Esophagus mucosa (tissue), 1 donor: ENCODE measurements at regions not wholly inside any gene's neighbourhood (a gene's known extent, or its start where the extent isn't known, plus 50 kb on each side); places are given as distances from the start of the nearest gene placed in this dataset.

ENCODE experiments used
- ATAC-seq: fragments of 200-7000 bp; cut with Tn5 transposase; one replicate; pipeline ENCODE4 v1.9.1; 2020
- donor health status: DM: yes; HTN: yes; CAD: no.

DNA sequence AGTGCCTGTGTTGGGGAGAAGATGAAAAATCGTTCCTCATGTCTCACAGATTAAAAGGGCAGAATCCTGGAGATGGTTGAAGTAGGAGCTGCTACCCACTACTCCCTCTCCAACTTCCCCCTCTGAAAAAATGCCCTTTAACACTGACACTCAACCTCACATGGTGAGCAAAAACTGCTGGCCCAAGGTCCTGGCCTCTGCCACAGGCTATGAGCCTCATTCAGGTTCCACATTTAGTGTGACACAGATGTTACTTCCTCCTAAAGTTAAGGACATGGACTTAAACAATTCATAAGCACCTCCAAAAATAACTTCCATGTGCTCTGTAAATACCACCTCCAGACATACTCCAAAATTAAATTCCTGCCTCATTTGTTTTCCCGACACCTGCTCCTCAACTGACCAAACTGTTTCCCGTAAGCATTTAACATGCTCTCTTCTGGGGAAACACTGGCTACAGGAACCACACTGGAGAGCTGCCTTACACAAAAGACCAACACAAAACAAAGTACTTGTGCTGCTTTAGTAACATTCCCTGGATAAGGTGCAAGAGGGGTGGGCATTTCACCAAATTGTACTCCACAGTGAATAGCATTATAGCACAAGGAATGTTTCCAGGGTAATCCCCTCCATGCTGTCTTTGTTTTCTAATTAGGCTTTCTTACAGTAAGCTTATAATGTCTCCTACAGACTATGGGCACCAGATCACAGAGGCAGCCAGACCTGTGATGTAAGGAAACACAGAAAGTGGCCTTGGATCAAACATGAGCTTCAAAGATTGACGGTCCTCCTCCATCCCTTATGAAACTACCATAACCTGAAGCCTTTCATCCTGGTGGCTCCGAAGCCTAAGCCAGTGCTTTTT, 57.0 kb downstream of the PHLDA1 start:
- ATAC-seq, result no peak

DNA sequence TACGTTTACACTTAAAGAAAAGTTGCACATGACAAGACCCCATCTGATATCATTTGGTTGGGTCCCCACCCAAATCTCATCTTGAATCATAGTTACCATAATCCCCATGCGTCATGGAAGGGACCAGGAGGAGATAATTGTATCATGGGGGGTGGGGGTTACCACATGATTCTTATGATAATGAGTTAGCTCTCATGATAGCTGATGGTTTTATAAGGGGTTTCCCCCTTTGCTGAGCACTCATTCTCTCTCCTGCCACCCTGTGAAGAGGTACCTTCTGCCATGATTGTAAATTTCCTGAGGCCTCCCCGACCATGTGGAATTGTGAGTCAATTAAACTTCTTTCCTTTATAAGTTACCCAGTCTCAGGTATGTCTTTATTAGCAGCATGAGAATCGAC, 60.3 kb downstream of the PHLDA1 start:
- ATAC-seq, result no peak

DNA sequence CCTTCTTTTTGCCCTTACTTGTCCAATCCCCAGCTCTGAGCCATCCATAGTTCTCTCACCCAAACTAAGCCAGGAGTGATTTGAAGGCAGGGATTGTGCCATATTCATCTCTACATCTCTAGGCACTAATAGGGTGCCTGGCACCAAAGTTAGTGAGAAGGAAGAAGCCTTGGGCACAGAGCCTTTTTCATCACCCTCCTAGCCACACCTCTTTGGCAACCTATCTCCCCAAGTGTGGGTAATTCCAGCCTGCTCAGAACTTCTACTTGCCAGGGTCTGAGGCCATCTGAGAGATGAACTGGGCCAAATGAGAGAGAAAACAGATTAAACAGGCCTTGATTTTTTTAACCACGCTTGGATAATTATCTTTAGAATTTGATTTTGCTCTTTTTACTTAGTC, 61.3 kb downstream of the PHLDA1 start:
- ATAC-seq, result peak; percentile 41

DNA sequence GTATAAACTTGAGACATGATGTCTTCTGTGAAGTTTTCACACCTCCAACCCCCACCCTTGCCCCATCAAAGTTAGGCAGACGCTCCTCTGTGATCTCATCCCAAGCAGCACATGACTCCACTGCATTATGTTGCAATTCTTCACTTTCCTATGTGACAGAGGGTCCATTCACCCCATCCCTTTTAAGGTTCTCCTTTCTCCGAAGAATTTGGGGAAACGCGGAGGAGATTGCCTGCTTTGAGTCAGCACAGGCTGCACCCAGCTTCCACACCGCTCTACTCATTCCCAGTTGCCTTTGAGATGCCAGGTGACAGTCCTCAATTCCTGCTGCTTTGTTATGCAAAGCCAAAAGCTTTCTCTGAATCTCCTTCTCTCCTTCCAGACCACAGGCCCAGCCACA, 61.8 kb downstream of the PHLDA1 start:
- peak; percentile 62 for ATAC-seq

DNA sequence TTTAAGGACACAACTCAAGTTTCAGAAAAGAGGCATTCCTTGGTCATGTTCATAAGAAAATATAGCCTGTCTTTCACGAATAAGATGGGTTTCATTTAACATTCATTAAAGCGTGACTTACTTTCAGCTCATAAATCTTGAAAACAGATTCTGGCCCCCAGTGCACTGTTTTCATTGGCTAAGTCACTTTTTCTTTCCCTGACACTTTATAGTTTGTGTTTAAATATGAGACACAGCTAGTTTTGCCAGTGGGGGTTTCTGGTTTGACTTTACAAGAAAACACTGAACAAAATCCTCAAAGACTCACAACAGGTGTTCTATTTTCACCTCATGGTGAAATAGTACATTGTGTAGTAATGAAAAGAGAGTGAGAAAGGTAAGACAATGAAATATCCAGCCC, 65.9 kb downstream of the PHLDA1 start:
- no peak for ATAC-seq

DNA sequence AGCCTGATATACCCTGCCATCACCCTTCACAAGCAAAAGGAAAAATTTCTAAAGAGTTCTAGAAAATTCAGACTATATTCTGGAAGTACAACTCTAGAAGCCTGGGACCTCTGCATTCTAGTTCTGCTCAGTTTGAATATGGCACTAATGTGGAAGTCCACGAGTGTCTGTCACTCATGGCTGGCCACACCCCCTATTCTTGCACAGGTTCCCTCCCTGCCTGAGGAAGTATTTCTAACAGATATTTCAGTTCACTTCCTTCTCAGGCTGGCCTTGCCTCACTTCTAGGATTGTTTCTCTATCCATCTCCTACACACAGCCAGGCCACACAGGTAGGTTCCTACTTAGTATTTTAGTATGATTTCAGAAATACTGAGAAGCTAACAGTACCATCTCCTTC, 67.4 kb downstream of the PHLDA1 start:
- ATAC-seq, result peak; percentile 60

DNA sequence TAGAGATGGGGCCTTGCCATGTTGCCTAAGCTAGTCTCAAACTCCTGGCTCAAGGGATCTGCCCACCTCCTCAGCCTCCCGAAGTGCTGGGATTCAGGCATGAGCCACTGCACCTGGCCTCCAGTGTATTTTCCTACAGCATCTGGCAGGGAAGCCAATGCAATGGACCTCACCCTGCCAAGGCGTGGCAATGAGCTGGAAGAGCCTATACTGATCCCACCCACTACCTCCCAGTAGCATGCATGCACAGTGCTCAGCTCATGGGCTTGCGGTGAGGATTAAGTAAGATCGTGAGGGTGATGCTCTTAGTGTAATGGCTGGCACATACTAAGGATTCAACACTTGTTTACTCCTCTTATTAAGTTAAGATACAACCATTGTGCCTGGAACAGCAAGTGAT, 69.7 kb downstream of the PHLDA1 start:
- ATAC-seq, result peak; percentile 75

DNA sequence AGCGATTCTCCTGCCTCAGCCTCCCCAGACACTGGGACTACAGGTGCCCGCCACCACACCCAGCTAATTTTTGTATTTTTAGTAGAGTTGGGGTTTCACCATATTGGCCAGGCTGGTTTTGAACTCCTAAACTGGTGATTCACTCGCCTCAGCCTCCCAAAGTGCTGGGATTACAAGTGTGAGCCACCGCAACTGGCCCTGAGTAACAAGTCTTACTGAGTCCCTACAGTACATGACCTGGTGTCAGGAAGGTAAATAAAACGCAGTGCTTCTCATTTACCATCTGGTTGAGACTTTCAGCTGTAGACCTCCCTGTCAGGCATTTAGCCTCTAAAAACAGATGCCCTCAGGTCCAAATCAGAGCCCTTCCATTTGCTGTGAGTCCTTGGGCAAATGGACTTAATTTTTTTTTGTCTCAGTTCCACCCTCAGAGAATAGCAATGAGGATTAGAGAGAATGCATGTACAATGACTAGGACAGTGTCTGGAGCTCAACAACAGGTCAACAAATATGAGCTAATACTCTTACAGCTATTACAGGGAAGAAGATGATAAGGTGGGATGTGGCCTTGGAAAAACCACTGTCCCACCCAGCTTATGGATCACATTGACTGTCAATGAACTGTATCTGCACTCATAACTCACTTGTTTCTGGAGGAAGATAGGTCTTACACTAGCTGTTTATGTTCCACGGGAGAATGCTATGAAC, 70.5 kb downstream of the PHLDA1 start:
- ATAC-seq, result peak; percentile 80

DNA sequence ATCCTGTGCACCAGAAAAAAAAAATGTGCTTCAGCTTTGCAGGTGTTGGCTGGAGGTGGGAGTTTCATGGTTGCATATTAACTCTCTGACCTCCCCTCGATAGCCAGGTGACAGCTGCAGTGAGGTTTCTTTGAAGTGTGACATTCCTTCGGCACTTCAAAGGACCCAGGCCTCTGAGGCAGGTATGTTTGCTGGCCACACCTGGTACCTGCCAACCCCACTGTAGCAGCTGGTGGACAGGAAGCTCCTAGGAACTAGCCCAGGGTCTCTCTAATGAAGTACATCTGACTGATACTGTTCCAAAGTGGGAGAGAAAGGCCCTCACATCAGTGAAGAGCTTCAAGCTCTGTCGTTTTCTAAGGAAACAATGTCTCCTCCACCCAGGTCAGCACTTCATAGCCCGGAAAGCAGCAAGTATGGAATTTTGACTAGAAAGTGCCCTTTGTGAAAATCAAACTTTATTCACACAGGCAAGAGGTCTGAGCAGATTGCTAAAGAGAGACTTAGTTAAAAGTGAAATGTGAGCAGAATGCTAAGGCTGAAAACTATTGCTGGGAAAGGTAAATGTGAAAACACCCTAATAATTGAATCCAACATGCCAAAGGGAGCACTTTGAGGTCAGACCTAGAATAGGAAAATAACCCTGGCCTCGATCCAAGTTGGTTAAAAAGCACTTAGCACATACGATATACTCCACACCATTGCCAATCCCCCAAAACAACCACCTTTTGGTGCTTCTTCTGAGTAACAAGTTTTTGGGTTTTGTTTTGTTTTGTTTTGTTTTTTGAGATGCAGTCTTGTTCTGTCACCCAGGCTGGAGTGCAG, 71.3 kb downstream of the PHLDA1 start:
- ATAC-seq, result no peak

DNA sequence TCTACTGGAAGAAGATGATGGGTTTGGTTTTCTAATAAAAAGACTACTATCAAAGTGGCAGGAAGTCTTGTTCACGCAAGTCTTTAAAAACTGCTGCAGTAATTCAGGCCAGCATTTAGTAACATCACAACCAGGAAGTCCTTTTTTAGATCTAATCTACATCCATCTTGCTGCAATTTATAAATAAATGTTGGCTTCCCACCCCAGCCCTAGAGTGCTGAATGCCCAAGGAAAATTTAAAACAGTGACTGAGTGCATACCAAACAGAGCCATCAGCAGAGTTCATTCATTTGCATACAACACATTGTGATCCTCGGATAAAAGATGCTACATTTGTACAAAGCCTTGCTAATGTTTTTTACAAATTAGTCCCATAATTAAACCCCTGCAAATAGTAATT, 72.1 kb downstream of the PHLDA1 start:
- no peak for ATAC-seq

DNA sequence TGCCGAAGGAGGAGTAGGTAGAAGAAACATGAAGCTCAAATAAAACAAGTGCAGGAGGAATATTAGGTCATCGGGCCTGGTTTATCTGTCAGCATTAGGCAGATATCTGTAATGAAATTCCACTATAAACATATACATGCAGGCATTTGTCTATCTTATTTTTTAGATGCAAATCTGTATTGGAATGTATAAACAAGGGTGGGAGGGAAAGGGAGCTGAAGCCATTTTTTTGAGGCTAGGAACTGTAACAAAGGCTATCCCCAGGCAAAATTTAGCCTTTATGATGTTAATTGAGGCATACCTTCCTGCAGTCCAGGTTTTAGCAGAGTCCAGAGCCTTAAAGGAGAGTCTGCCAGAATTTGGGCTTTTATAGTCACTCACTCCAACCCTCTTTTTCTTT, 72.5 kb downstream of the PHLDA1 start:
- ATAC-seq, result no peak

DNA sequence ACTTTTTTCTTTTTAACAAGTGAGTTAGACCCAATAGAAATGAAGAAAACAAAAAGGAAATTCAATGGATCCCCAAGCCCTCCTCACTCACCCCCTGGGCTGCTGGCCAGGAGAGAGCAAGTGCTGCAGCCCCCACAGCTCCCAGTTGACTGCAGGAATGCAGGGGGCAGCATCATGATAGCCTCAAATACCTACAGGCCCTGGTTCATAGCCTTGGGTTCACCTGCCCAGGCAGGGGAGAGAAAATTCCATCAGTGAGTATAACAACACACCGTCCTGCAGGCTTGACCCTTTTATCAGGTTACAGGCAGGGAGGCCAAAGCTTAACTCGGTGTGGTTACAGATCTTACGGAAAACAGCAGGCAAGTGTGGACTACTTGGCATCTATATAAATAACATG, 76.3 kb downstream of the PHLDA1 start:
- no peak for ATAC-seq

DNA sequence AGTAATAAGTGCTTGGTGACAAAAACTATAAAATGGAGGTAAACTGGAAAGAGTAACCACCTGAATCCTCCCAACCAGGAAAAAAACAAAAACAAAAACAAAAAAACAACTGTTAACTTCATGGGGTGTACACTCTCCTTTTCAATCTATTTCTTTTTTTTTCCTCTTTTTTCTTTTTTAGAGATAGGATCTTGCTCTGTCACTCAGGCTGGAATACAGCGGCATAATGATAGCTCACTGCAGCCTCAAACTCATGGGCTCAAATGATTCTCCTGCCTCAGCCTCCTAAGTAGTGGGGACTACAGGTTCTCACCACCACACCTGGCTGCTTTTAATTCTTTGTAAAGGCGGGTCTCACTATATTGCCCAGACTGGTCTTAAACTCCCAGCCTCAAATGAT, 76.8 kb downstream of the PHLDA1 start:
- ATAC-seq, result no peak

DNA sequence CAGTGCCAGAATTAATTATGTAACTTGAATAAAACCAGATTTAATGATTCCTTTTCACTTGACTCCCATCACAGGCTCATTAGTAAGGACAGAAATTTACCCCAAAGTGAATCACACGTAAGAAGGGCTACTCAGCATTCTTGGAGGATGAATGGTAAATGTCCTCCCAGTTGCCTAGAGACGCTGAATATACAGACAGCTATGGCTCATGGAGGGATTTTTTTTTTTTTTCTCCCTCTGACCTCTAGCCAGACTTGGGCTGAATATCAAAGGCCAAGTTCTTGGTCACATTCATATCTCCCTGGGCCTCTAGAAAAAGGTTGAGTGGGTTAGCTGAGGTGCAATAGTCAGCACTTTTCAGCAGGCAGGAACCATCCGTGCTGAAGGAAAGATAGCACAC, 77.5 kb downstream of the PHLDA1 start:
- ATAC-seq, result peak; percentile 88

DNA sequence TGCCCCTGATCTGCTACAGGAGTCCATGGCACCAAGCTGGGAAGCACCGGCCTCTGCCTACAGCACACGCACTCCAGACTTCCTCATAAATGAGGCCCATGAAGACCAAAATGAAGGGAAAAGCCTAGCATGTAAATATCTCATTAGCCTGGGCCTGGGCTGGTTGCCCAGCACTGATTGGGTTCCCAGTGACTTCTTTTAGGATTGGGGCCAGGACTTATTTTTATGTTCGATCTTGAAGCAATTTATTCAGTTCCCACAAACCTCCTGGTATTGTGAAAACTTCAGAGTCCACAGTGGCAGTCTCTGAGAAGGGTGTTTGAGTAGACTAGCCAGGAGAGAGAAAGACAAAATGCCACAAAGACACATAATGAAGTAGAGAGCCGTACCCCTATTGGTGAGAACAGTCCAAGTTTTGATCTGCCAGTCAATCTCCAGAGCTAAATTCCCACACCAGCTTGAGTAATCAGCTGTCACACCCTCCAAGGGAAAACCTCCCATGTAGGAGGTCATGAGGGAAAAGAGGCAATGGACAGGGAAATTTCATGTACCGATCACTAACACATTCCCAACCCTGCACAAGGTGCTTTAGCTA, 78.2 kb downstream of the PHLDA1 start:
- ATAC-seq, result peak; percentile 21

DNA sequence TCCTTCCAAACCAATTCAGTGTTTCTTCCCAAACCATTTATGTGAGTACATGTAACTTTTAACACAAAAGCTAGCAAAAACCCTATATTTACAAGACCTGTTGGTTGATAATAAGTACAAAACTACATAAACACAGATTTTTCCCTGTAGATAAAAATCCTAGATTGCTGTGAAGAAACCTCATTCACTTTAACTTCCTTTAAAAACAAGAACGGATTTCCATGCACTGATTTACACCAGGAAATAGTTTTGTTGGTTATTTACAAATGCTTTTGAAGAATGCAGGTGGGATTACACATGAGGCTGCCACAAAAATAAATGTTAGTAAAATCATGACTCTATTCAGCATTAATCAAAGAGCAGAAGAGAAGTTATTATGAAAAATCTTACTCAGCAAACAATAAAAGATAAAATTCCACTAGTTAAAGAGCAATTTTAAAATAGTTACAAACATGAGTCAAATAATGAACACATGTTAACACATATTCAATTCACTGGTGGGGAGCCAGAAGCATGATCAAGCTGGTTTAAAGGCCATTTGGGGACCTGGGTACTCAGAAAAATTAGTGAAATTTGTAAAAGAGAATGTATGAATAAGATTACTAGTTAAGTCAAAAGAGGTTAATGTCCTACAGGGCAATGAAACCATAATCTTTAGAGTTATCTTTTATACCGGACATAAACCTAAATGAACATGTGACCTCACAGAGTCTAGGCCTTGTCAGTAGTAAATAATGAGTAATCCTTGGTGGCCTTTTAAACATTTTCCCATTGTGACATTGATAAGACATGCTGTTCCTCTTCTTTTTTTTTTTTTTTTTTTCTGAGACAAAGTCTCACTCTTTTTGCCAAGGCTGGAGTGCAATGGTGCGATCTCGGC, 79.9 kb downstream of the PHLDA1 start:
- ATAC-seq, result no peak

DNA sequence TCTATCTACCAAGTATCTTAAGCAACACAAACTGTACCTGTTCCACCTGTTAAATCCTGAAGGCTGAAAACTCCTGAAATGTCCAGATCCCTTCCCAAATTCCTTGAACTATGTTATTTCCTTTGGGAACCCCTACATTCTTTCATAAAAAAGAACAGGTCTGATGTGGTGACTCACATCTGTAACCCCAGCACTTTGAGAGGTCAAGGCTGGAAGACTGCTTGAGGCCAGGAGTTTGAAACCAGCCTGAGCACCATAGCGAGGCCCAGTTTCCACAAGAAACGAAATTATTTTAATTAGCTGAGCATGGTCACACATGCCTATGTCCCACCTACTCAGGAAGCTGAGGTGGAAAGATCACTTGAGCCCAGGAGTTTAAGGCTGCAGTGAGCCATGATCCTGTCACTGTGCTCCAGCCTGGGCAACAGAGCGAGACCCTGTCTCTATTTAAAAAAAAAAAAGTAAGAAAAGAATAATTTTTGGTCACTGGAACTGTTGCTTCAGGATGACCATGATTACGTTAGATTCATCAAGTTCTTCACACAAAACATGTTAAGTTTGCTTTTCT, 84.3 kb downstream of the PHLDA1 start:
- ATAC-seq, result no peak

DNA sequence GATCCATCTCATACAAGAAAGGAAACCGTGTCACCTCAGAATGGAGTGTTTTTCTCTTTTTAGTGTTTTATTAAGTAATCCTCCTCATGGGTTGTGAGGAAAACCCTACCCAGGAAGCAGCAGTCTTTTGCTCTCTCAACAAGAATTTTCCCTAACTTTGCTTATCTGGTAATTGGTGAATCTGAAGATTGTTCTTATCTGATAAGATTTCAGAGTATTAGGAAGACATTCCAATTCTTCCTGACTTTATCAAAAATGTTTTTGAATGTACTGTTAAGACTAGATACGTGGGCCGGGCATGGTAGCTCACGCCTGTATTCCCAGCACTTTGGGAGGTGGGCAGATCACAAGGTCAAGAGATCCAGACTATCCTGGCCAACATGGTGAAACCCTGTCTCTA, 86.0 kb downstream of the PHLDA1 start:
- ATAC-seq, result no peak

DNA sequence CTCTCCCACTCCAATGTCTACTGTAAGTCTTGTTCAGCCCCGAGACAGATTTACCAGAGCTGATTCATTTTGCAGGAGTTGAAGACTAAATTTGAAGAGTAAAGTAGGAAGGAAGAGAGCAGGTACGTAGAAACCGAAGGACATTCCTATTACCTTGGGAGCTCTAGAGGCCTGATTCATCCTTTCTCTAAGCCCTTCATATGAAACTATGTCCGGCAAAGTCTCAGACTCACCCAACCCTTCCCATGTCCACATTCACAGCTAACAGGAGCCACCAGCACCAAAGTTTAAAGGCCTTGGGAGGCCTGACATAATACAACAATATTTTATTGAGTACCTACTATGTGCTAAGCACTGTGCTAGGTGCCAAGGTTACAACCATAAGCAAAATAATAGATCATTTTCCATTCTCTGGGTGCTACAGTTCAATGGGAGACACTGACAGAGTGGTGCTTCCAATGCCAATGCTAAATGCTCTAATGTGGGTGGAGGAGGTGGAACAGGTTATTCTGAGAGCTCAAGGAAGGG, 86.6 kb downstream of the PHLDA1 start:
- peak; percentile 66 for ATAC-seq

DNA sequence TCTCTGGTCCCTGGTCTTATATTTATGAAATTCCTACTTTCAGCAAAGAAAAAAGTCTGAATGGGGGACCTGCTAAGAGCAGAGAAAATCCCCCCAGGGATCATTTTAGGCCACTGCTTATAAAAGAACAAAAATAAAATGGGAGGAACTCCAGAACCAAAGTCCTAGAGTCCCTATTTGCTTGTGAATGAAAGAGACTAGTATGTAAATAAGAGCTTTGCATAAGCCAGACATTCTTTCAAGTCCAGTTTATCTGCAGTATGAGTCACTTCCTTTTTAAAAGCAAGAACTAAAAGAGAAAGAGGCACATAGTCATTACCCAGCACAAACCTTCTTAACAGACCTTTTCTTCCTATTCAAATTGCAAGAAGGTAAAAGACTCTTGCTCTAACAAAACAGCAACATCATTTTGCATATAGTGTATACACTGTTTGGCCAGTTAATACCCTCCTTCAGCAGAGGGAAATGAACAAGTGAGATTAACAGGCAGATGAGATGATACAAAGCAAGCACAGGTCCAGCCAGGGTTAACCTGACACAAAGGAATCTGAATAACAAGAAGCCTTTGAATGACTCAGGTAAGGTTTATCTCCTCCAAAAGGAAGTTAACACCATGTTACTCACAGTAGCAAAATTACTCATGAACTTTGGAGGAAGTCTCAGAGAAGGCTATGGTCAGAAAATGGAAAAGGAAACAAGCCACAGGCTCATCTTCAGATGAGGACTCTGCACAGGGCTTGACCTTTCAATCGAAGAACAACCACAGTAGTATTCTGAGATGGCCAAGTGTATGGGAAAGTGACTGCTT, 87.3 kb downstream of the PHLDA1 start:
- ATAC-seq, result peak; percentile 93
